Mesenchymal stem cell (in vitro differentiated cells and primary cell): ENCODE measurements at regions not wholly inside any gene's neighbourhood (a gene's known extent, or its start where the extent isn't known, plus 50 kb on each side); places are given as distances from the start of the nearest gene placed in this dataset.

Experiments used
- DNase-seq: peaks from one replicate; pipeline ENCODE4 v3.0.0-alpha.2; 2013
- H2AFZ ChIP-seq: one replicate; pipeline ENCODE4 v1.6.1; 2013; ENCODE audit warnings: low read depth, mild to moderate bottlenecking, control low read depth, inconsistent platforms, low read length, moderate library complexity
- H2AK5ac ChIP-seq: 2 replicates; pipeline ENCODE4 v1.6.1; 2013; ENCODE audit warnings: low read length, moderate library complexity, mild to moderate bottlenecking, inconsistent platforms; ENCODE audit not compliant: severe bottlenecking
- H2BK120ac ChIP-seq: one replicate; pipeline ENCODE4 v1.6.1; 2013; ENCODE audit warnings: low read depth, mild to moderate bottlenecking, inconsistent platforms, low read length, moderate library complexity
- H2BK12ac ChIP-seq, 2 experiments: one replicate each; pipeline ENCODE4 v1.6.1; 2013; ENCODE audit warnings: inconsistent platforms in 2 of 2, low read length in 2 of 2, mild to moderate bottlenecking in 2 of 2, moderate library complexity in 2 of 2, control low read depth in 1 of 2
- H2BK15ac ChIP-seq: one replicate; pipeline ENCODE4 v1.6.1; 2013; ENCODE audit warnings: mild to moderate bottlenecking, low read depth, inconsistent platforms; ENCODE audit not compliant: poor library complexity, severe bottlenecking
- H2BK5ac ChIP-seq: 2 replicates; pipeline ENCODE4 v1.6.1; 2013; ENCODE audit warnings: low read depth, mild to moderate bottlenecking, low read length, control low read depth, inconsistent platforms; ENCODE audit not compliant: poor library complexity, severe bottlenecking
- H3K14ac ChIP-seq, 2 experiments: one replicate each; pipeline ENCODE4 v1.6.1; 2013; ENCODE audit warnings: inconsistent platforms in 2 of 2, low read length in 2 of 2, control low read depth in 1 of 2, mild to moderate bottlenecking in 1 of 2, moderate library complexity in 1 of 2
- H3K18ac ChIP-seq, 2 experiments: one replicate each; pipeline ENCODE4 v1.6.1; 2013; ENCODE audit warnings: inconsistent platforms in 2 of 2, low read length in 2 of 2, control low read depth in 1 of 2, low read depth in 1 of 2, mild to moderate bottlenecking in 1 of 2
- H3K23ac ChIP-seq, 2 experiments: one replicate each; pipeline ENCODE4 v1.6.1; 2013; ENCODE audit warnings: inconsistent platforms in 2 of 2, low read length in 2 of 2, mild to moderate bottlenecking in 2 of 2, moderate library complexity in 2 of 2, control low read depth in 1 of 2
- H3K27ac ChIP-seq: 2 replicates; pipeline ENCODE4 v1.5.1; 2013; ENCODE audit warnings: mild to moderate bottlenecking, moderate library complexity, low read length, control low read depth, inconsistent platforms; ENCODE audit not compliant: poor library complexity, severe bottlenecking
- H3K27me3 ChIP-seq, 2 experiments: 2 replicates each; pipeline versions ENCODE4 v1.6.1 to v1.7.0; 2013; ENCODE audit warnings: low read length in 2 of 2, mild to moderate bottlenecking in 2 of 2, moderate library complexity in 2 of 2, control low read depth in 1 of 2, inconsistent platforms in 1 of 2; ENCODE audit not compliant: control insufficient read depth in 1 of 2, insufficient read depth in 1 of 2
- H3K36me3 ChIP-seq, 2 experiments: 2 replicates each; pipeline versions ENCODE4 v1.6.1 to v1.7.0; 2013; ENCODE audit warnings: low read length in 2 of 2, control low read depth in 1 of 2, inconsistent platforms in 1 of 2, low read depth in 1 of 2, mild to moderate bottlenecking in 1 of 2; ENCODE audit not compliant: insufficient read depth in 2 of 2, control insufficient read depth in 1 of 2
- H3K4ac ChIP-seq, 2 experiments: one replicate each; pipeline ENCODE4 v1.6.1; 2013; ENCODE audit warnings: inconsistent platforms in 2 of 2, low read length in 2 of 2, mild to moderate bottlenecking in 2 of 2, moderate library complexity in 2 of 2, control low read depth in 1 of 2, low read depth in 1 of 2
- H3K4me1 ChIP-seq: 2 replicates; pipeline ENCODE4 v1.6.1; 2013; ENCODE audit warnings: low read depth, low read length, control low read depth; ENCODE audit not compliant: control insufficient read depth, insufficient read depth
- H3K4me2 ChIP-seq: 2 replicates; pipeline ENCODE4 v1.6.1; 2013; ENCODE audit warnings: low read length, mild to moderate bottlenecking, inconsistent platforms; ENCODE audit not compliant: poor library complexity, severe bottlenecking
- H3K4me3 ChIP-seq, 2 experiments: 2 replicates each; pipeline versions ENCODE4 v1.5.1 to v1.7.0; 2013; ENCODE audit warnings: low read length in 2 of 2, mild to moderate bottlenecking in 2 of 2, control low read depth in 1 of 2, low read depth in 1 of 2; ENCODE audit not compliant: insufficient read depth in 1 of 2
- H3K79me1 ChIP-seq: replicated peaks from 2 replicates; pipeline ENCODE4 v1.6.1; 2013; ENCODE audit warnings: mild to moderate bottlenecking, control low read depth, low read length, inconsistent platforms; ENCODE audit not compliant: poor library complexity, severe bottlenecking
- H3K9ac ChIP-seq: 2 replicates; pipeline ENCODE4 v1.7.0; 2013; ENCODE audit warnings: mild to moderate bottlenecking, low read length, moderate library complexity
- H3K9me3 ChIP-seq: 2 replicates; pipeline ENCODE4 v1.7.0; 2013; ENCODE audit warnings: mild to moderate bottlenecking, low read length; ENCODE audit not compliant: control insufficient read depth
- H4K8ac ChIP-seq: one replicate; pipeline ENCODE4 v1.6.1; 2013; ENCODE audit warnings: inconsistent platforms, mild to moderate bottlenecking, low read length, moderate library complexity
- H4K91ac ChIP-seq: one replicate; pipeline ENCODE4 v1.6.1; 2013; ENCODE audit warnings: mild to moderate bottlenecking, low read length, inconsistent platforms
- WGBS: methylation state at CpG from one replicate; pipeline ENCODE4 v1.1.7; 2013; ENCODE audit warnings: mixed read lengths; 5-methylcytosine and 5-hydroxymethylcytosine counted together

DNA sequence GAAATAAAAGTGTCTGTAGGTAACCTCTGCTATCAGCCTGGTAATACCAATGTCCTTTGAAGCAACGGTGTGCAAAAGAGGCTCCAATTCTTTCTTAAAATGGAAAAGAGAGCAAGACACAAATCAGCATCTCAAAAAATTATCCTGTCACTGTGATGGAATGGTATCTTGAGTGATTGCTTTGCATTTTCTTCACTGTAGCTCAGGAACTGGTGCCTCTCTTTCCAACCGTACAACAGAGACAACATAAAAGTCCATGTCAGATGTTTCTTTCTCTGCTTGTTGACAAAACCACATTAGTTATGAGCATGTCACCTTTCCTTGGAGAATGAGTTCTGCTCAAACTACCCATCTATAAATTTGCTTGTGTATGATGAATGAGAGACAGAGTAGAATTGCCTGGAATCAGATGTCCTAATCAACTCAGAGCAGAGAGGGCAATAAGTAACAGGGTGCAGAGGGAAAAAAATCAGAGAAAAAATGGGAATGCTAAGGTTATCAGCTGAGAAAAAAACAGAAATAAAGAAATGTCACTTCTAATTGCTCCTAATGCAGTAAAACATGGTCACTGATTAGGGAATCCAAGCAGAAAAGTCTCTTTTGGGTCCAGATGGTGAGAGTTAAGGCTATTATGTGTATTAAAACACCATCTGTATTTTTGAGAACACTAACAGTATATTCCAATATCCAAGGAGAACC is 465.0 kb upstream of the ATP2B1 start:
- no peaks in the 10 kb centered on the region for H3K79me1 ChIP-seq
- no peaks in the 10 kb centered on the region for H3K9me3 ChIP-seq
- no peak overlapping the region for H2AK5ac ChIP-seq
- no peak overlapping the region for H3K4me2 ChIP-seq
- 100% methylated on average over 1 of the region's 2 CpGs for WGBS
- H3K14ac ChIP-seq, result no peak overlapping the region
- DNase-seq, result no peak
- no peak overlapping the region for H2AFZ ChIP-seq
- no peak overlapping the region for H2BK120ac ChIP-seq
- no peak overlapping the region for H3K4me3 ChIP-seq
- H3K4ac ChIP-seq, result no peak overlapping the region
- no peak overlapping the region for H3K27ac ChIP-seq
- no peak overlapping the region for H2BK5ac ChIP-seq
- H3K27me3 ChIP-seq, result no peaks in the 10 kb centered on the region
- H3K9ac ChIP-seq, result no peak overlapping the region
- H4K8ac ChIP-seq, result no peak overlapping the region
- H2BK12ac ChIP-seq, result no peak overlapping the region
- H3K23ac ChIP-seq, result no peak overlapping the region
- no peak overlapping the region for H3K18ac ChIP-seq
- no peaks in the 10 kb centered on the region for H3K4me1 ChIP-seq
- H3K36me3 ChIP-seq, result no peaks in the 10 kb centered on the region
- H4K91ac ChIP-seq, result no peak overlapping the region
- H2BK15ac ChIP-seq, result no peak overlapping the region

- WGBS, result 87% methylated on average over 3 of the region's 3 CpGs
- no peaks in the 10 kb centered on the region for H3K9me3 ChIP-seq
- H3K79me1 ChIP-seq, result no peaks in the 10 kb centered on the region
- no peak overlapping the region for H4K8ac ChIP-seq
- no peaks in the 10 kb centered on the region for H3K36me3 ChIP-seq
- H4K91ac ChIP-seq, result no peak overlapping the region
- no peak overlapping the region for H2BK5ac ChIP-seq
- H3K4me3 ChIP-seq, result no peak overlapping the region
- no peak overlapping the region for H2AFZ ChIP-seq
- no peak overlapping the region for H3K4ac ChIP-seq
- no peaks in the 10 kb centered on the region for H3K4me1 ChIP-seq
- no peak overlapping the region for H3K4me2 ChIP-seq
- H3K18ac ChIP-seq, result no peak overlapping the region
- no peak for DNase-seq
- H2BK15ac ChIP-seq, result no peak overlapping the region
- H3K27ac ChIP-seq, result no peak overlapping the region
- no peak overlapping the region for H3K9ac ChIP-seq
- no peak overlapping the region for H3K14ac ChIP-seq
- H2BK120ac ChIP-seq, result no peak overlapping the region
- no peak overlapping the region for H3K23ac ChIP-seq
- H2BK12ac ChIP-seq, result no peak overlapping the region
- no peak overlapping the region for H2AK5ac ChIP-seq
- H3K27me3 ChIP-seq, result no peaks in the 10 kb centered on the region
These were observed 463.9 kb upstream of the ATP2B1 start for GRCh38 chr12:90172524-90172923.

DNA sequence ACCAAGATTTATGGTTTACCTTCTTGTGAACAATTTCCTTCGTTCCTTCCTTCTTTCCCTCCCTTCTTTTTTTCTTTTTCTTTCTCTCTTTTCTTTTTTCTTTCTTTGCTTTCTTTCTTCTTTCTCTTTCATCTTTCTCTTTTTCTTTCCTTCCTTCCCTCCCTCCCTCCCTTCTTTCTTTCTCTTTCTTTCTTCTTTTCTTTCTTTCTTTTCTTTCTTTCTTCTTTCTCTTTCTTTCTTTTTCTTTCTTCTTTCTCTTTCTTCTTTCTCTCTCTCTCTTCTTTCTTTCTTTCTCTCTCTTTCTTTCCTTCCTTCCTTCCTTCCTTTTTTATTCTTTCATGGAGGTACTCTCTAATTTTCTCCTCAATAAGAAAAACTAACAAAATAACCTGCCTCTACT is 462.1 kb upstream of the ATP2B1 start:
- H3K4me3 ChIP-seq, result no peak overlapping the region
- H2BK5ac ChIP-seq, result no peak overlapping the region
- H2AFZ ChIP-seq, result no peak overlapping the region
- H4K91ac ChIP-seq, result no peak overlapping the region
- no peaks in the 10 kb centered on the region for H3K79me1 ChIP-seq
- no peak overlapping the region for H2AK5ac ChIP-seq
- H3K36me3 ChIP-seq, result no peaks in the 10 kb centered on the region
- H4K8ac ChIP-seq, result no peak overlapping the region
- no peak overlapping the region for H2BK120ac ChIP-seq
- DNase-seq, result no peak
- no peak overlapping the region for H3K9ac ChIP-seq
- no peaks in the 10 kb centered on the region for H3K27me3 ChIP-seq
- no peaks in the 10 kb centered on the region for H3K4me1 ChIP-seq
- H2BK15ac ChIP-seq, result no peak overlapping the region
- H3K23ac ChIP-seq, result no peak overlapping the region
- 90% methylated on average over 1 of the region's 1 CpG for WGBS
- H3K27ac ChIP-seq, result no peak overlapping the region
- H3K18ac ChIP-seq, result no peak overlapping the region
- no peaks in the 10 kb centered on the region for H3K9me3 ChIP-seq
- no peak overlapping the region for H3K4me2 ChIP-seq
- no peak overlapping the region for H2BK12ac ChIP-seq
- H3K4ac ChIP-seq, result no peak overlapping the region
- no peak overlapping the region for H3K14ac ChIP-seq

DNA sequence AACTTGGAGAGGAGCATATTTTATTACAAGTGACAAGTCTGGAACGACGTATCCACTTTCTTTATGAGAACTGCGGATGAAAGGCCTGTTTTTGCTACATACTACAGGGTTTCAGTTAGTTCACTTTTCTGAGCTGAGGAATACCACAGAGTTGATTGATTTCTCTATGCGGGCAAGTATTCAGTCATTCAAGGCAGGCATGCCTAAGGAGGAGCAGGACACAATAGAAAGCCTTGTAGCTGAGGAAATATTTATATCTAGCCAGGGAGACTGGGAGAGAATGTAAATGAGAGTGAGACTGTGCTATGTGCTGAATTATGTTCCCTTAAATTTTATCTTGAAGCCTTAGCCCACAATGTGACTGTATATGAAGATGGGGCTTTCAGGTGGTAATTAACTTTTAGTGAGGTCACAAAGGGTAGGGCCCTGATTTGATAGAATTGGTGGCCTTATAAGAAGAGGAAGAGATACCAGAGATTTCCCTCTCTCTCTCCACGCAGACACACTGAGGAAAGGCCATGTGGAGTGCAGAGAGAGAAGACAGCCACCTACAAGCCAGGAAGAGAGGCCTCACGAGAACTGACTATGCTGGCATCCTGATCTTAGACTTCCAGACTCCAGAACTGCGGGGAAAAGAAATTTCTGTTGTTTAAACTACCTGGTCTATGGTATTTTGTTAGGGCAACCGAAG is 459.0 kb upstream of the ATP2B1 start:
- Histone ChIP-seq H2BK15ac (no peak overlapping the region), H3K14ac (no peak overlapping the region), H4K8ac (no peak overlapping the region), H2AFZ (no peak overlapping the region), H3K23ac (no peak overlapping the region), H3K36me3 (no peaks in the 10 kb centered on the region), H2BK120ac (no peak overlapping the region), H3K27me3 (no peaks in the 10 kb centered on the region), H2BK12ac (no peak overlapping the region), H3K4me3 (no peak overlapping the region), H3K9ac (no peak overlapping the region), H4K91ac (no peak overlapping the region), H3K18ac (no peak overlapping the region), H3K27ac (no peak overlapping the region), H3K4me1 (no peaks in the 10 kb centered on the region), H2AK5ac (no peak overlapping the region), H3K9me3 (no peaks in the 10 kb centered on the region), H2BK5ac (no peak overlapping the region), H3K4me2 (no peak overlapping the region), H3K79me1 (no peaks in the 10 kb centered on the region), H3K4ac (no peak overlapping the region)
- DNase-seq, result no peak
- WGBS, result 95% methylated on average over 8 of the region's 8 CpGs
